NCI-H2029 (cell line): ENCODE measurements at regions not wholly inside any gene's neighbourhood (a gene's known extent, or its start where the extent isn't known, plus 50 kb on each side); places are given as distances from the start of the nearest gene placed in this dataset.

ENCODE experiments used
- DNase-seq: peaks from one replicate; lab custom pipeline; 2025; lab: John Stamatoyannopoulos, UW

DNA sequence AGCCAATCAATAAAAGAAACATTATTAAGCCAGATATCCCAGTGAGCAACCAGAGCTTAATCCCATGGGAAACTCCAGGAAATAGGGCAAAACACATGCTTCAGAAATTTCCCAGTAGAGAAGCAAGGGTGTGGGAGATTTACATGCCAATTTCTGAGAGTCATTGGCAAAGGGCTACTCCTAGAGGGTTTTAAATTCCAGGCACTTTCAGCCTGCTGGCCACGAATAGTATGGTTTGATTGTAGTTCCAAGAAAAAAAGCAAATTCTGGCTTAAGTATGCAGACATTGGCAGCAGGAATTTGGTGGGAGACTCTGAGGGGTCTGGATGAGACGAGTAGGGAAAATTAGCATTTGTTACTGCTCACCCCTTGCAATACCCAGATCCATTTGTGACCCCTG lies 402.1 kb upstream of the SUCLG2 start:
- no peak for DNase-seq

DNA sequence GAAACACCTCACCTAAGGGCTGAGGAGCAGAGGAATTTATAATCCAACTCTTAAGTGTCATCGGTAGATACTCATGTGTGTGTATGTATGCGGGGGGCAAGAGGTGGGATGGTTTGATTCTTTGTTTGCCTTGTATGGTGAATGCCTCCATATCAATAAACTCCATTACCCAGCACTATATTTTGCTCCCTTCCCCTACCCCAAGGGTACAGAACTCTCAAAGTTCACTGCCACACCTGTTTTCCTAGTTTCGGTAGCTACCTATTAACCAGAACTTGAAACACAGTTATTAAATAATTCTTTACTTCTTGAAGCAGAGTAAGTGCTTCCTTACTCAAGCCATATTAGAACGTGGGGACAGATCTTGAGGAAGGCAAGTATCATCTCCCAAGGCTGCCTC lies 400.8 kb upstream of the SUCLG2 start:
- DNase-seq, result no peak

DNA sequence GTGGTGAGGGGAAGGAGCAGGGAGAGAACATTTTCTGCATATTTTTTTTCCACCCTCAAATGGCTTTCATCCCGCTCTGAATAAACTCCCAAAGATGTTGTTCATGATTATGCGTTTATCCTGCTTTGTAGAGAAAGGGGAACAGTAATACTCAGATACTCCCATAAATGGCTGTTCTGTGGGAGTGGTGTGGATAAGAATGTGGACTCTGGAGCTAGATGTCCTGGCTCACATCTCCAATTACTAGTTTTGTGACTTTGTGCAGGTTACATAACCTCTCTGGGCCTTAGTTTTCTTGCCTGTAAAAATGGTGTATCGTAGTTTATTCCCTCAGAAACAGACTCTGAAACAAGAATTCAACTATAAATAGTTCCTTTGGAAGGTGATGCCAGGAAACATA lies 395.4 kb upstream of the SUCLG2 start:
- DNase-seq, result no peak

DNA sequence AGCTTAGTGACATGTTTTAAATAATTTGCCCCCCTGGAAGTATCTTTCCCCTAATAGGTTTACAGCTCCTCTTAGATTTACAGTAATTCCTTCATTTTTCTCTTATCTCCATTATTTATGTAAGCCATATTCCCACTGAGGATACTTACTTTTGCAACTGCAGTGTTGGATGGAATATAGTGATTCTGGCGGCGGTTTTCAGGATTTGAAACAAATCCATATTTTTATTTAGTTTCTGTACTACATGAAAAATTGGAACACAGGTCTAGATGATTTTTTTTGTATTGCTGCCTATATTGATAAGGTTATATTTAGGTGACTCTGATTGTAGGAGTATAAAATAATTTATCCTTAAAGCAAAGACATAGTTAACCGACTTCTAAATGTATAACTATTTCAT lies 391.6 kb upstream of the SUCLG2 start:
- no peak for DNase-seq

DNA sequence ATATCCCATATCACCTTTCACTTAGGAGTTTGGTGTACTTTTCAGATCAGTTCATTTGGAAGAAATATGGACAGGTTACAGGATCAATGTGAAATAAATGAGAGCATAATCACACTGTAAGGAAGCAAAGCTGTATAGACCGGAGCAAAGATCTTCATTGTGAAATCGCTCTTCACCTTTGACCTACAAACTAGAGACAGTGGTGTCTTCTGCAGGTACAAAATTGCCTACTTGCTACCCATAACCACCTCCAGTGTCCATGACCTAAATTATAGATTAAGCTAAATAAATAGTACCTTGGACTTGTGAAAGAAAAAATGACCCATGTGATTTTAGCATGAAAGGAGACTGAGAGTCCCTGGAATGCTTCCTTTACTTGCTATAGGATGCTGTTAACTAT lies 379.5 kb upstream of the SUCLG2 start:
- DNase-seq, result no peak

DNA sequence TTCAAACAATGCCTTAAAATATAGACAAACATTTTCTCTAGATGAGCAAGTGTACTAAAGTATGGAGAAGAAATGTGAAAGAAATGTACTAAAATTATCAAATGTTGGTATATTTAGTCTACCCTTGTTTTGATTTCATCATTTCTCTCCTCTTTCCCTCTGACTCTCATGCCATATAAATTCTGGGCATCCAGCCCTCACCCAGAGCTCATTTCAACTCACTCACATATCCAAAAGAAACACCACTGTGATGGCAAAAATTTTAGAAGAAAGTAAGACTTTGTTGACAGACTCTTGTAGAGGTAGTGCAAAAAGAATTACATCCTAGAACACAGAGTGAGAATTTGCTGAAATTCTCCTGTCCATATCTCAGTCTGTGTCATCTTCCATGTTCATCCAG lies 377.8 kb upstream of the SUCLG2 start:
- no peak for DNase-seq

DNA sequence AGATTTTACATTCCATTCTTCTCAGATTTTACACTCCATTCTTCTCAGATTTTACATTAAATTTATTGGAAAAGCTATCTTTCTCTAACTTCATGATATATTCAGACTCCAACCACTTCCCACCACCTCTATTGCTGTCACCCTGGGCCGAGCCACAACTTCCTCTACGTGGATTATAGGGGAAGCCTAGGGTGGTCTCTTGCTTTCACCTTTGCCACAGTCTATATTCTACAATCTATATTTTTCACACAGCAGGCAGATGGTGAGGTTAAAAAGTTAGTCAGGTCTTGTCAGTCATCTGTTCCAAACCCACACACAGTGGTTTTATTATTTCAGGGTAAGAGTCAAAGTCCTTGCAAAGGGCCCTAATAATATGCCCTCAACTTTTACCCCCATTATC lies 370.8 kb upstream of the SUCLG2 start:
- DNase-seq, result no peak

DNA sequence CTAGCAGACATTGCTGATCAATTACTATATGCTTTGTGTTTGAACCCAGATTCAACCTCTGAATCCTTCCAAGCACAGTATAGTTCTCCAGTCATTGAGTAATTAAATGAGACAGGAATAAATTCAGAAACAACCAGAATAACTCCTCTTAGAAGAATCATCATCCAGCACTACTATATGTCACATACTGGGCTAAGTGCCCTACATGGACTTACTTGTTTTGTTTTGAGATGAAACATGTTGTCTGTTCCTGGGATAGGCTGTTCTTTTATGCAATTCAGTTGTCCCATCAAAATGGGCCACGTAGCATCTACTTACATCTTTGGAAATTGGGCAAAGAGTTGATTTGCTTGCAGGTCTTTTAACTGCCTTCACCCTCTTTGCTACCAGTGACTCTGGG lies 365.5 kb upstream of the SUCLG2 start:
- DNase-seq, result no peak

DNA sequence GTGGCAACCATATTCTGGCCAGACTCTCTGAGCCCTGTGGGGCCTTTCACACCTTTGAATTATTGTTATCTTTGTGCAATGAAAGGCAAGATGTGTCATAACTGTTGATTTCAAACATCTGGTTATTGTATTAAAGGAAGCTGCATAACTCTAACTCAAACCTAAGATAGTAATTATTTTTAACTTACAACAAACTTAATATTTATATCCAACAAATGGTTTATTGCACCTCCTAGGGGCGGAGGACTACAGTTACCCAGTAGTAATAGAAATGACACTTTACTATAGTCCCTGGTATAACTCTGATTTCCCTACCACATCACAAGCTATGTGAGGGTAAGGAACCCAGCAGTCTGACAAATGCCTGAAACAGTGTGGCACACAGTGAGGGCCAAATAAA lies 363.9 kb upstream of the SUCLG2 start:
- DNase-seq, result no peak

DNA sequence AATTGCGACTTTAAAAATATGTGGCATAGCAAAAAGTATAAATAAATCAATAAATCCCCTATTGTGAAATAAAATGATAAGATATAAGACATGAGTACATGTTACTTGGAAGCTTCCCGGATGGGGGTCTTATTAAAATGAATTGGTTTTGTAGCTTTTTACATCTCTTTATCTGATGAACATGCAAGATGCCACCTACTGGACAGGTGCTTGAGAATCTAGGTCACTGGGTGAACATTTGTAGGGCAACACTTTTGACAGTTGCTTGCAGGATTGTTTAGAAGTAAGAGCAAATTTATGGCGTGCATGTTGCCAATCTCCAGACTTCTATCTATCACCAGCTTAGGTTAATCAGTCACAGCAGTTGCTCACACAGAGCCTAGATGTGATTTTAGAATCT lies 362.7 kb upstream of the SUCLG2 start:
- no peak for DNase-seq

DNA sequence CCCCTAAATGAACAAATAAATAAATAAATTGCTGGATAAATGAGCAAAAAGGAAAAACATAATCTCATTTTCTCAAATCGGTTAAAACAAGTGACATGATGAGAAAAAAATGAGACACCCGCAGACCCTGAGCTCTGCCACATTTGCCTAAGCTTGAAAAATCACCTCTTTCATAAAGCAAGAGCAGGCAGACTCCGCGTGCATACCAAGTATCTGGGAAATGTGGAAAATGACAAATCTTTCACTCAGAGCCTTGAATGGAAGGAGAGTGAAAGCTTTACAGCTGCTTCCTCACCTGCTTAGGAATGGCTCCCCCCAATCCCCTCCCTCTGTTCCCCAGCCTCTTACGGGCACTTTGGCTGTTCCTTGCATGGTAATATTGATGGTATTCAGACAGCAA lies 355.5 kb upstream of the SUCLG2 start:
- DNase-seq, result no peak

DNA sequence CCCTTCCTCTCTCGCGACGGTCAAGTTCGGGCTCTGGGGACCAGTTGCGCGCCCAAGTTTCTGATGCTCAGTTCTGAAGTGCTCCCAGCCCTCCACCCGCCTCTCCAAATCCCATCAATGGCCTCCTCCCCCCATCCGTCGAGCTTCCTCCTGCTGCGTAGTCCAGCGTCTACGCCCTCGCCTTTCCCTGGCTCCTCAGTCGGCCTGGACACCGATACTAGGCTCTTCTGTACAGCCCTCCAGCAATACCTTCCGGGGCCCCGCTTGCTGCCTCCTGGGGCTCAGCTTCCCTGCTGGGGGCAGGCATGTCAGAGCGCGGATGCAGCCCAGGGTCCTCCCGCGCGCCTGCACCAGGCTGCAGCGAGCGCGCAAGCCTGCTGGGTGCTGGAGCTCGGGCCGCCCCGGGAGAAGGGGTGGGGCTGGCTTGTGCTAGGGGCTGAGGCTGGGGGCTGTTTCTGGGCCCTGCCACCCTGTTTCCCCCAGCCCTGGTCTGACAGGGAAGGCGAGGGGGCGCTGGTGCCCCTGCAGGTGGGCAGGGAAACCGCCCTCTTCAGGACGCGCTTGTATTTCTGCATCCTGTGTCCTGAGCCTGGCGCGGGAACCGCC lies 353.3 kb upstream of the SUCLG2 start:
- DNase-seq, result no peak

DNA sequence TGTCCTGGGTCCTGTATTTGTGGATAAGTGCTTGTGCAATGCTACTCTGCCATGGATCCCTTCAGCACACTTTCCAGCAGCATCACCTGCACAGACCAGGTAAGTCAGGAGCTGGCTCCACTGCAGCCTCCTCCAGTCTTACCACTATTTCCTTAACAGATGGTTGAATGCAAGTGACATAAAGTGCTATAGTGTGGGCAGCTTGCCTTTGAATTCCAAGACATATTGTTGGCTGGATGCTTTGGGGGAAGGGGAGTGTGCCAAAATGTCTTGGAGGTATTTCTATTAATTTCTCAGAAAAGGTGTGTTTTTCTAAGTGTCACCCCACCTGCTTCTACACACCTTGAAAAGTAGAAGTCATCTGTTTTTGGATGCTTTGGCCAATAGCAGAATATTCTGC lies 352.2 kb upstream of the SUCLG2 start:
- DNase-seq, result no peak

DNA sequence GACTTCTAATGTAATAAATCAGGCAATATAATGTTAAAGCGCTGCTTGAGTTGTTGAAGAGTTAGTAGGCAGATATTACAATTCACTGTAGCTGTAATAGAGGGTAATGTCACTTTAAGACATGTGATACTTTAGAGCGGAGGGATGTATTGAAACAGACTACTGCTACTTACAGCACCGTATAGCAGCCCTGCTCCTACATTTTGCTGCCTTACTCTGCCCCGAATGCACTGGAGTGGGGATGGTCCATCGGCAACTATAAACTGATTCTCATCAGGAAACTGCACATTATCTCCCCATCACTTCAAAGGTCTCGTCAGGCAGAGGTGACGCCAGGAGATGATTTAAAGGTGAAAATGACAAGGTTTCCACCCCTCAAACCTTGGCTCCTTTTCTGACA lies 349.7 kb upstream of the SUCLG2 start:
- DNase-seq, result no peak

DNA sequence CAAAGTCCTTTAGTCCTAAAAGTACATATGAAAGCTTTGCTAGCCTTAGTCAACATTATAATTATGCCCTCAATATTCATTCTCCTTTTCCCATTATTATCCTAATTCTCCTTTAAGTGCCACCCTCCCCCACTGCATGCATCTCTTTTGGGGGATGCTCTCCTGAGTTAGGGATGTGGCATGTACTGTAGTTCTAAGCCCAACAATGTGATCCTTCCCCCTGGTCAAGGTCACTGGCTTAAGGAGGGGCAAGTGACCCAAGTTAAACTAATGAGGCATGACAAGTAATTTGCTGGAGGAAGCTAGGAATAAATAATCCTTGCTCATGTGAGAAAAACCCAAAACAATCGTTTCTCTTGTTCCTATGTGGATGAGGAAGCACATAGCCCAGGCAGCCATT lies 343.9 kb upstream of the SUCLG2 start:
- DNase-seq, result no peak

DNA sequence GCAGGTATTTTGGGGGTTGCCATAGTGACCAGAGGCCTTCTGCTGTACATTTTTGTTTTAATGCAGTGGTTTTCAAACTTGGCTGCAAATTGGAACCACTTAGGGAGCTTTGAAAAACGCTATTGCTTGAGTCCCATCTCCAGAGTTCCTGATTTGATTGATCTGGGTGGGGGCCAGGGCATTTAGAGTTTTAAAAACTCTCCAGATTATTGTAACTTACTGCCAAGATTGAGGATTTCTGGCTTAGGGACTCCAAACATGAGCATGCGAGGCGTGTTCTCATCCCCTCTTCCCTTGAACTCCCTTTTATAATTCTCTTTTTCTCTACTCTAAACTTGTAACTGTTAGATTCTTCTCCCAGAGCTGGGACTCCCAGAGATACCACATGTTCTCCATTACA lies 340.8 kb upstream of the SUCLG2 start:
- DNase-seq, result no peak

DNA sequence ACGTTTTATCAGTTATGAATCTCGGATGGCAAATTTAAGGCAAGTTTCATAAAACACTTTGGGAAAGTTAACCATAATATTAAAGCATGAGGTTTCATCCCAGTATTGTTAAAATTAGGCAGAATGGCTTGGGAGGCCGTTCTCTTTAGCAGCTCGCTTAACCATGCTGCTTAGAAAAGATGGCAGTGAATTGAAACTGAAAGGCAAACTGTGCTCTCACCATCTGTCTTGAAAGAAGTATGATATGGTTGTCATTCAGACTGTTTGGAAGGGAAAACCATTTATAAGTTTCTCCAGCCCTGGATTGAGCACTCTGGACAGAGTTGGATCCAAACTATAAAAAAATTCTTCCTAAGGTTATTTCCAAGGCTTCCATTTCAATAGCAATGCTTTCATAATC lies 332.3 kb upstream of the SUCLG2 start:
- no peak for DNase-seq

DNA sequence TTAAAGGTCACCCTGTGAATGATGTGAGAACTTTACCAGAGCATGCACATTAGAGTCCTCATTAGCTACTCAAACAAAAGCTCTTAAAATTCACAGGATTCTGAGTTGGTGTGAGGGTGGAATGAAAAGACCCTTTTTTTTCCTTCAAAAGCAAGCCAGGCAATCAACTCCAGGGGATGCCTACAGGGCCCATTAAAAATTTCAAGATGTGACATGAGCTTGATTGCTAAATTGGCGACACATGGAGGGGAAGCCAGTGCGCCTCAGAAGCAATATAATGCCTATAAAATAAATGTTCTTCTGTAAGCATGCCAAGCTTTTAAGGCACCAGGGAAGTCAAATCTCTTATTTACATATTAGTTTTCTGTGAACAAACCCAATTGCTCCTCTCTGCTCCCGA lies 328.8 kb upstream of the SUCLG2 start:
- no peak for DNase-seq

DNA sequence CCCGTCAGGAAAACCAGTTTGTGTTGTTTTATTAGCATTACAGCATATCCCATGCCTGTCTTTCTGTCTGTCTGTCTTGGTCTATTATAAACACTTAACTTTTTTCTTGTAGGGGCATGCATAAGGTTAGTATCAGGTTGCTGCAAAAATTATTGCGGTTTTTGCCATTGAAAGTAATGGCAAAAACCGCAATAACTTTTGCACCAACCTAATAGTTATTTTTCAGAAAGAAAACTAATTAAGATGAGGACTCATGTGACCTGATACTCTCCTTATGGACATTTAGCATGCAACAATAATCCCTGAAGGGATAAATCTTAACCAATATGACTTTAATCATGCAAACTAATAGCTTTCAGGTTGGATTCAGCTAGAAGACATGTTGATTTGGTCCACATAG lies 326.7 kb upstream of the SUCLG2 start:
- no peak for DNase-seq

DNA sequence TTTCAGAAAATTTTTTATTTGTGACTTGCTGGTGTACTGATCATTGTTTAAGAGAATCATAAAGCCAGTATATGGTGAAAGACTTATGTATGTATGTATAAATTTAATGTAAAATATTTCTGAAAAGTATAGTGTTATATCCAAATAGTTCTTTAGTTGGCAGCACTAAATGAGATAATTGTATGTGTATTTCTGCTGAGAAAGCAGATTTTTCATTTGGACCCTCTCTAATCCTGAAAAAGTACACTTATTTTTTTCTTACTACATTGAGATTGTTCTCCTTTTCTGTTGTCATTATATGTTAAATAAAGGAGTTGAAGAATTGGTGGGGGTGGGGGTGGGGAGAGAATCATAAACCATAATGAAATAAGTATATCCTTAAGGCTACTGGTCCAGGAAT lies 324.9 kb upstream of the SUCLG2 start:
- no peak for DNase-seq

DNA sequence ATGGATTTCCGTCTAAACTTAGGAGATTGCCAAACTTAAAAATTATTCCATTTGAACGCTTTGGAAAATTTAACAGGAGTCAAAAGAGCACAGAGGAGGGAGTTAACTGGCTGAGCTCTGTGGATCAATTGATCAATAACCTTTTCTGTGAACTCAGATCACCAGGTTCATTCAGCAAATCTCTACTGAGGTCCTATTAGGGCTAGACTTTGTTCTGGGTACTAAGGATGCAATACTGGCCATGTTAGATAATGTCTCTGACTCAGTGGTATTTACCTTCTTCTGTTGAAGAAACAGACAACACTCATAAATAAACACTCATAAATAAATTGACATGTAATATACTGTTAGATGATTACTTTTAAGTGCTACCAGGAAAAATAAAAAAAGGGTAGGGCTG lies 323.4 kb upstream of the SUCLG2 start:
- no peak for DNase-seq

DNA sequence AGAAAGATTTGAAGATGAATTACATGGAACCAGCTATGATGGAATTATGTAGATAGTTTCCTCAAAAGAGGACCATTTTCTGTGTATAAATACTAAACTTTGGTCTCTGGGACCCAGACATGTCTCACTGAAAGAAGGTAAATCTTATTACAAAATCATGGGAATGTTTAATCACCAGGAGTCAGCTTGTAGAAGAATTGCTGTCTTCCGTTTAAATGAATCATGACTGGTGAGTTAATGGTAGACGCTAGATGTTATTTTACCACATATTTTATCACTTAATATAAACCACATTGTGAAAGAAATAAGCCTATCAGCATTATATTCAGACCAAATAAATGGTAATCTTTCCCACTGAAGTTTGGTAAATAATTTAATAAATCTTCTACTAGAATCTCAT lies 322.3 kb upstream of the SUCLG2 start:
- DNase-seq, result no peak

DNA sequence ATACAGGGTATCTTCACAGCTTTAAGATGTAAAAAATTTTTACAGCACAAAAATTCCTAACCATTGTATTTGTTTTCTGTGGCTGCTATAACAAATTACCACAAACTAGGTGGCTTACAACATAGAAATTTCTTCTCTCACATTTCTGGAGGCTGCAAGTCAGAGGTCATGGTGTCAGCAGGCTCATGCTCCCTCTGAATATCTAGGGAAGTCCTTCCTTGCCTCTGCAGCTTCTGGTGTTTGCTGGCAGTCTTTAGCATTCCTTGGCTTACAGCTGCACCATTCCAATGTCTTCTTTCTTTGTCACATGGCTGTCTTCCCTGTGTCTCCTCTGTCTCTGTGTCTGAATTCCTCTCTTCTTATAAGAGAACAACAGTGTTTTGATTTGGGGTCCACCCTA lies 310.2 kb upstream of the SUCLG2 start:
- no peak for DNase-seq

DNA sequence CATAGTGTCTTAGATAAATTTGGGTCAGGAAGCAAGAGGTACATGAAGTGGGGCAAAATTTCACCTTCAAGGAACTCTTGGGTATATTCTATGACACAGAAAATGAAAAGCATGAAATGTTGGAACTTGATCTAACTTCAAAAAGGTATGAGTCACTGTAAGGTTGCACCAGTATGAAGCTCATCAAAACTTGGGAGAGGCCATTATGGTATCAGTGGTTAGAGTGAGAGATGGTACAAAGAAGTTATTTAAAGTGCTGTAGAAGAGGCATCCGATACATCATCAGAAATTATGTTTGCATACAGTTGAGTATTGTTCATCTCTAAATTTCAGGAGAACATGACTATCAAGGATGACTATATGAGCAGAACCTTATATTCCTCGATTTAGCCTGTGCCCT lies 302.9 kb upstream of the SUCLG2 start:
- no peak for DNase-seq
